ENCODE measurements at regions not wholly inside any gene's neighbourhood (a gene's known extent, or its start where the extent isn't known, plus 50 kb on each side); places are given as distances from the start of the nearest gene placed in this dataset.

DNA sequence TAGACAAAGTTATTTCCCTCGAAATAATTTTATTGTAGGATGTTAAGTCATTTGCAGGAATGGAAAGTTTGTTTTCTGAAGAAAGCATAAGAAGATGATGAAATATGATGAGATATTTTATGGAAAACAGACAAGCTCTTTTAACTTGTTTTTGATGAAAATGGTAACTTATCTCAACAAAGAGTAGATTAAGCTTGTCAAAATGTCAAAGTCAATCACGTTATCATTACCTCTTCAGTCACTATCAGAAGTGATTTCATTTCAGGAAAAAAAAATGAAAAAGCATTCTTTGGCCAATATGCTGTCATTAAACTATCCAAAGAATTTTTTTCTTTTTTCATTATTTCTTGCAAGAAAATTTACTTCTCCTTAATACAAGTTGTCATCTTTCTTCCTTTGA, 221.0 kb upstream of the ANKRD50 start (continued):
- TF ChIP-seq MYBL2 (IDR thresholded peaks at IDR 0.05; ENCODE audit: low read depth) (no peak), MYBL2 (CRISPR knock-in tag; IDR thresholded peaks at IDR 0.05; ENCODE audit: borderline replicate concordance) (no peak)

DNA sequence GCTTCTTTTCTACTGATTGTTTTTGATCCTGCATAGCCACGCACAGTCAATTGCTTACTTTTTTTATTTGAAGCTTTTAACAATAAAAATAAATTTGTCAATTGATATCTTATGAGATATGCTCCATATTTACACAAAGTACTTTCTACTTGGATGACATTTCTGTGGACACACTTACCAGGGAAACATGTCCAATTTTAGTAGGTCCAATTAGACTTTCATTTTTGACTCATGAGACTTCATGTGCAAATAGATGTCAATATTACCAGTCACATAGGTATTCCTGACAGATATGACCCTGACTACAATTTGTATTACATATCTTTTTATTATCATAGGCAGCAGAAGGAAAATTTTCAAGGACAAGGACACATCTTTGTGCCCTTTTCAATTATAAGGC, 219.9 kb upstream of the ANKRD50 start:
- no peaks in the 10 kb centered on the region for H3K27me3 ChIP-seq (ENCODE audit: control insufficient read depth in 2 of 2, insufficient read depth in 2 of 2, low read length in 2 of 2)
- ATAC-seq, result no peak
- FAIRE-seq, result no peak
- no TSS peak for BruUV-seq (replicated peaks)
- no peak overlapping the region for H3K4me3 ChIP-seq
- in situ Hi-C loops (cut with MboI), result no loop called here
- TF ChIP-seq KLF6 (CRISPR knock-in tag; IDR thresholded peaks at IDR 0.05; ENCODE audit: borderline replicate concordance) (no peak), ZNF766 (CRISPR knock-in tag; conservative IDR thresholded peaks at IDR 0.05) (no peak), EP400 (IDR thresholded peaks at IDR 0.05) (no peak), RHOXF2B (CRISPR knock-in tag; conservative IDR thresholded peaks at IDR 0.05) (no peak), MYNN (IDR thresholded peaks at IDR 0.05) (no peak), MYNN (CRISPR knock-in tag; IDR thresholded peaks at IDR 0.05) (no peak), SRSF3 (IDR thresholded peaks at IDR 0.05; ENCODE audit: insufficient read depth, low read length) (no peak), SMAD3 (CRISPR knock-in tag; conservative IDR thresholded peaks at IDR 0.05) (no peak), HSF4 (CRISPR knock-in tag; IDR thresholded peaks at IDR 0.05; ENCODE audit: borderline replicate concordance) (no peak), MXI1 (IDR thresholded peaks at IDR 0.05; ENCODE audit: low read depth, low read length) (no peak), ZNF707 (CRISPR knock-in tag; conservative IDR thresholded peaks at IDR 0.05) (no peak), RBM17 (IDR thresholded peaks at IDR 0.05; ENCODE audit: borderline replicate concordance, low read depth, low read length) (no peak), NCOR1 (IDR thresholded peaks at IDR 0.05) (no peak), TAF9B (IDR thresholded peaks at IDR 0.05; ENCODE audit: partially characterized antibody) (no peak), FUS (optimal IDR thresholded peaks at IDR 0.05; ENCODE audit: low read depth, low read length) (no peak), ZNF184 (CRISPR knock-in tag; IDR thresholded peaks at IDR 0.05) (no peak), GATAD2B (IDR thresholded peaks at IDR 0.05; ENCODE audit: borderline replicate concordance) (no peak), HNRNPL (IDR thresholded peaks at IDR 0.05; ENCODE audit: low read depth, low read length) (no peak), ZNF23 (CRISPR knock-in tag; IDR thresholded peaks at IDR 0.05) (no peak)
- TF ChIP-seq, protein P1, sequence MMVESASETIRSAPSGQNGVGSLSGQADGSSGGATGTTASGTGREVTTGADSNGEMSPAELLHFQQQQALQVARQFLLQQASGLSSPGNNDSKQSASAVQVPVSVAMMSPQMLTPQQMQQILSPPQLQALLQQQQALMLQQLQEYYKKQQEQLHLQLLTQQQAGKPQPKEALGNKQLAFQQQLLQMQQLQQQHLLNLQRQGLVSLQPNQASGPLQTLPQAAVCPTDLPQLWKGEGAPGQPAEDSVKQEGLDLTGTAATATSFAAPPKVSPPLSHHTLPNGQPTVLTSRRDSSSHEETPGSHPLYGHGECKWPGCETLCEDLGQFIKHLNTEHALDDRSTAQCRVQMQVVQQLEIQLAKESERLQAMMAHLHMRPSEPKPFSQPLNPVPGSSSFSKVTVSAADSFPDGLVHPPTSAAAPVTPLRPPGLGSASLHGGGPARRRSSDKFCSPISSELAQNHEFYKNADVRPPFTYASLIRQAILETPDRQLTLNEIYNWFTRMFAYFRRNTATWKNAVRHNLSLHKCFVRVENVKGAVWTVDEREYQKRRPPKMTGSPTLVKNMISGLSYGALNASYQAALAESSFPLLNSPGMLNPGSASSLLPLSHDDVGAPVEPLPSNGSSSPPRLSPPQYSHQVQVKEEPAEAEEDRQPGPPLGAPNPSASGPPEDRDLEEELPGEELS (CRISPR knock-in tag; IDR thresholded peaks at IDR 0.05; ENCODE audit: borderline replicate concordance), result no peak
- TF ChIP-seq, protein P2, sequence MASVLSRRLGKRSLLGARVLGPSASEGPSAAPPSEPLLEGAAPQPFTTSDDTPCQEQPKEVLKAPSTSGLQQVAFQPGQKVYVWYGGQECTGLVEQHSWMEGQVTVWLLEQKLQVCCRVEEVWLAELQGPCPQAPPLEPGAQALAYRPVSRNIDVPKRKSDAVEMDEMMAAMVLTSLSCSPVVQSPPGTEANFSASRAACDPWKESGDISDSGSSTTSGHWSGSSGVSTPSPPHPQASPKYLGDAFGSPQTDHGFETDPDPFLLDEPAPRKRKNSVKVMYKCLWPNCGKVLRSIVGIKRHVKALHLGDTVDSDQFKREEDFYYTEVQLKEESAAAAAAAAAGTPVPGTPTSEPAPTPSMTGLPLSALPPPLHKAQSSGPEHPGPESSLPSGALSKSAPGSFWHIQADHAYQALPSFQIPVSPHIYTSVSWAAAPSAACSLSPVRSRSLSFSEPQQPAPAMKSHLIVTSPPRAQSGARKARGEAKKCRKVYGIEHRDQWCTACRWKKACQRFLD (CRISPR knock-in tag; IDR thresholded peaks at IDR 0.05), result no peak
- H3K79me2 ChIP-seq (ENCODE audit: control insufficient read depth, insufficient read depth, low read length), result no peaks in the 10 kb centered on the region
- H3K27ac ChIP-seq (ENCODE audit: extremely low read depth, low read depth, low read length), result no peak overlapping the region
- POLR2A ChIA-PET, result no interaction called here
- no peak for DNase-seq (ENCODE audit: extremely low read depth in 1 of 4, low spot score in 3 of 4)
- no peaks in the 10 kb centered on the region for H3K36me3 ChIP-seq (ENCODE audit: control insufficient read depth, insufficient read depth, low read length)
- intact Hi-C loops (cut with micrococcal nuclease), result no loop called here
- no peak overlapping the region for H2AFZ ChIP-seq (ENCODE audit: low read depth, low read length)
- no peak overlapping the region for H3K4me2 ChIP-seq (ENCODE audit: insufficient read depth, low read length)
- H4K20me1 ChIP-seq (replicated peaks; ENCODE audit: control insufficient read depth, insufficient read depth, low read length), result no peaks in the 10 kb centered on the region
- CTCF ChIA-PET (ENCODE audit: low intra/inter-chr PET ratio), result no interaction called here
- H3K4me1 ChIP-seq (replicated peaks in 1 of 2; ENCODE audit: control insufficient read depth in 2 of 2, insufficient read depth in 2 of 2, low read length in 2 of 2), result no peaks in the 10 kb centered on the region
- no peaks in the 10 kb centered on the region for H3K9me1 ChIP-seq (ENCODE audit: control insufficient read depth, insufficient read depth, low read length)
- whole genome bisulfite sequencing (ENCODE audit: insufficient coverage, low coverage, missing lambda C conversion rate), result 0% methylated on average over 1 of the region's 1 CpG
- no peak overlapping the region for H3K9ac ChIP-seq (ENCODE audit: insufficient read depth in 1 of 2, low read depth in 2 of 2, low read length in 2 of 2)
- no peaks in the 10 kb centered on the region for H3K9me3 ChIP-seq (replicated peaks; ENCODE audit: control insufficient read depth, insufficient read depth, low read depth, low read length)
